Right cardiac atrium (tissue), 5 donors: ENCODE measurements at regions not wholly inside any gene's neighbourhood (a gene's known extent, or its start where the extent isn't known, plus 50 kb on each side); places are given as distances from the start of the nearest gene placed in this dataset.

ENCODE experiments used
- ATAC-seq, 2 donors: fragments of 200-7000 bp; cut with Tn5 transposase; one replicate each; pipeline versions ENCODE4 v1.8.0 to v1.9.1; 2020; ENCODE audit warnings: moderate library complexity in 2 of 2, mild to moderate bottlenecking in 1 of 2
- DNase-seq, 3 donors: peaks; one replicate each; pipeline ENCODE4 v3.0.0-alpha.2; 2020
- H3K27ac ChIP-seq: one replicate; pipeline ENCODE4 v1.5.1; 2013; ENCODE audit warnings: mild to moderate bottlenecking, low read length, control low read depth, moderate library complexity
- H3K27me3 ChIP-seq: one replicate; pipeline ENCODE4 v1.6.1; 2013; ENCODE audit not compliant: control insufficient read depth, insufficient read depth
- H3K4me1 ChIP-seq: one replicate; pipeline ENCODE4 v1.6.1; 2013; ENCODE audit warnings: low read length; ENCODE audit not compliant: control insufficient read depth, insufficient read depth
- H3K4me3 ChIP-seq: one replicate; pipeline ENCODE4 v1.5.1; 2013; ENCODE audit warnings: low read length, control low read depth
- H3K9me3 ChIP-seq: one replicate; pipeline ENCODE4 v1.6.1; 2013; ENCODE audit warnings: low read length; ENCODE audit not compliant: control insufficient read depth
- WGBS: extraction: QIAGEN DNeasy Blood & Tissue Kit; methylation state at CpG from one replicate; pipeline ENCODE4 v1.1.7; 2013; 5-methylcytosine and 5-hydroxymethylcytosine counted together
- intact Hi-C, 4 donors: fragments of 100-400 bp; cut with DNase I; formaldehyde crosslinking; loops; one replicate each; pipeline versions ENCODE4 v1.11.0 to v1.14.0; 2022 to 2023
- donor health status: healthy with polysubstance abuse.
- donor health status: DM: no; HTN: yes; CAD: no.
- donor health status: DM: no; HTN: no; CAD: no.
- donor health status: DM: no; HTN: yes; CAD: no; lungs with severe emphysema.
- donor health status: DM: yes; HTN: yes; CAD: no.

GRCh38 chr2:238694922-238695321, 153.0 kb upstream of the TWIST2 start:
- intact Hi-C loops = no loop called here
- DNase-seq (no peak), ATAC-seq (no peak)
- WGBS = 88% methylated on average over 6 of the region's 6 CpGs
- Histone ChIP-seq H3K27ac (no peak overlapping the region), H3K9me3 (no peaks in the 10 kb centered on the region), H3K4me1 (peaks cover 2% of the 10 kb centered on the region), H3K4me3 (no peak overlapping the region), H3K27me3 (no peaks in the 10 kb centered on the region)

- no peaks in the 10 kb centered on the region for H3K9me3 ChIP-seq
- H3K27ac ChIP-seq = no peak overlapping the region
- DNase-seq (peak in 1 of 3 donors; percentile 71), ATAC-seq (no peak)
- H3K27me3 ChIP-seq = no peaks in the 10 kb centered on the region
- no peak overlapping the region for H3K4me3 ChIP-seq
- intact Hi-C loops = no loop called here
- WGBS = 32% methylated on average over 4 of the region's 4 CpGs
- peaks cover 7% of the 10 kb centered on the region for H3K4me1 ChIP-seq
These were observed 152.3 kb upstream of the TWIST2 start for GRCh38 chr2:238695538-238695937.

- 81% methylated on average over 4 of the region's 4 CpGs for WGBS
- ATAC-seq = no peak
- DNase-seq = no peak
- no peaks in the 10 kb centered on the region for H3K27me3 ChIP-seq
- H3K27ac ChIP-seq = no peak overlapping the region
- H3K9me3 ChIP-seq = no peaks in the 10 kb centered on the region
- H3K4me1 ChIP-seq = peaks cover 9% of the 10 kb centered on the region
- intact Hi-C loops = no loop called here
- no peak overlapping the region for H3K4me3 ChIP-seq
These were observed 151.6 kb upstream of the TWIST2 start for GRCh38 chr2:238696331-238696730.

GRCh38 chr2:238696786-238697185, 151.1 kb upstream of the TWIST2 start:
- 85% methylated on average over 3 of the region's 3 CpGs for WGBS
- no peaks in the 10 kb centered on the region for H3K27me3 ChIP-seq
- DNase-seq (no peak), ATAC-seq (no peak)
- H3K4me1 ChIP-seq = peaks cover 9% of the 10 kb centered on the region
- no peak overlapping the region for H3K27ac ChIP-seq
- H3K4me3 ChIP-seq = no peak overlapping the region
- H3K9me3 ChIP-seq = no peaks in the 10 kb centered on the region
- intact Hi-C loops = no loop called here

- H3K9me3 ChIP-seq = no peaks in the 10 kb centered on the region
- H3K4me3 ChIP-seq = no peak overlapping the region
- peaks cover 9% of the 10 kb centered on the region for H3K4me1 ChIP-seq
- no peaks in the 10 kb centered on the region for H3K27me3 ChIP-seq
- intact Hi-C loops = no loop called here
- WGBS = 71% methylated on average over 20 of the region's 20 CpGs
- DNase-seq = no peak
- no peak for ATAC-seq
- H3K27ac ChIP-seq = no peak overlapping the region
These were observed 150.5 kb upstream of the TWIST2 start for GRCh38 chr2:238697193-238698071.

GRCh38 chr2:238698072-238698352, 149.9 kb upstream of the TWIST2 start:
- Histone ChIP-seq H3K27ac (no peak overlapping the region), H3K27me3 (no peaks in the 10 kb centered on the region), H3K9me3 (no peaks in the 10 kb centered on the region), H3K4me1 (peaks cover 9% of the 10 kb centered on the region), H3K4me3 (no peak overlapping the region)
- no peak for DNase-seq
- intact Hi-C loops = no loop called here
- ATAC-seq = no peak
- 28% methylated on average over 7 of the region's 7 CpGs for WGBS

GRCh38 chr2:238698451-238699306, 149.2 kb upstream of the TWIST2 start:
- intact Hi-C loops = no loop called here
- Histone ChIP-seq H3K27me3 (no peaks in the 10 kb centered on the region), H3K4me1 (peaks cover 9% of the 10 kb centered on the region), H3K4me3 (no peak overlapping the region), H3K27ac (no peak overlapping the region), H3K9me3 (no peaks in the 10 kb centered on the region)
- no peak for DNase-seq
- 77% methylated on average over 20 of the region's 20 CpGs for WGBS
- no peak for ATAC-seq

GRCh38 chr2:238699307-238700116, 148.4 kb upstream of the TWIST2 start:
- Histone ChIP-seq H3K9me3 (no peaks in the 10 kb centered on the region), H3K27me3 (no peaks in the 10 kb centered on the region), H3K27ac (no peak overlapping the region), H3K4me1 (peaks cover 9% of the 10 kb centered on the region), H3K4me3 (no peak overlapping the region)
- ATAC-seq (no peak), DNase-seq (no peak)
- WGBS = 83% methylated on average over 13 of the region's 13 CpGs
- intact Hi-C loops = no loop called here

- H3K27ac ChIP-seq = peak overlapping the region; percentile 43
These were observed 147.8 kb upstream of the TWIST2 start for GRCh38 chr2:238700117-238700457.

GRCh38 chr2:238700506-238701340, 147.2 kb upstream of the TWIST2 start:
- peak overlapping the region; percentile 43 for H3K27ac ChIP-seq
- ATAC-seq = peak in 1 of 2 donors; percentile 3
- intact Hi-C loops = no loop called here

More at GRCh38 chr2:238700117-238700457, 147.8 kb upstream of the TWIST2 start:
- H3K27me3 ChIP-seq = no peaks in the 10 kb centered on the region
- 31% methylated on average over 11 of the region's 11 CpGs for WGBS
- peaks cover 9% of the 10 kb centered on the region for H3K4me1 ChIP-seq
- DNase-seq = peak; percentile 74 to 86 (median 75)
- no peak overlapping the region for H3K4me3 ChIP-seq
- no peaks in the 10 kb centered on the region for H3K9me3 ChIP-seq
- ATAC-seq = peak; percentile 81 to 83
- intact Hi-C loops = no loop called here

More at GRCh38 chr2:238700506-238701340, 147.2 kb upstream of the TWIST2 start:
- no peaks in the 10 kb centered on the region for H3K9me3 ChIP-seq
- WGBS = 82% methylated on average over 11 of the region's 11 CpGs
- DNase-seq = no peak
- H3K27me3 ChIP-seq = no peaks in the 10 kb centered on the region
- peaks cover 9% of the 10 kb centered on the region for H3K4me1 ChIP-seq
- no peak overlapping the region for H3K4me3 ChIP-seq
